HepG2 (cell line): ENCODE measurements at regions not wholly inside any gene's neighbourhood (a gene's known extent, or its start where the extent isn't known, plus 50 kb on each side); places are given as distances from the start of the nearest gene placed in this dataset.

Experiments
- CREM ChIP-seq, 2 experiments: sonication (generic) in 1 of 2; formaldehyde crosslinking in 1 of 2; IDR thresholded peaks; 2 replicates each; pipeline versions ENCODE4 v1.4.0 to v1.6.1; 2016 to 2020; ENCODE audit warnings: antibody characterized with exemption in 1 of 2, mild to moderate bottlenecking in 1 of 2, missing genetic modification reagents in 1 of 2
- IRF9 ChIP-seq: sonication (generic); formaldehyde crosslinking; IDR thresholded peaks from 2 replicates; pipeline ENCODE4 v1.8.0; 2022; ENCODE audit warnings: missing genetic modification reagents, mild to moderate bottlenecking, borderline replicate concordance
- NFIB ChIP-seq: sonication (generic); formaldehyde crosslinking; IDR thresholded peaks from 2 replicates; pipeline ENCODE4 v1.9.0; 2021; ENCODE audit warnings: missing genetic modification reagents, mild to moderate bottlenecking, borderline replicate concordance
- PRMT3 ChIP-seq: sonication (generic); formaldehyde crosslinking; IDR thresholded peaks from 2 replicates; pipeline ENCODE4 v1.8.1; 2022; ENCODE audit warnings: low read depth, mild to moderate bottlenecking, moderate library complexity, missing genetic modification reagents, borderline replicate concordance
- SPEN ChIP-seq: sonication (generic); formaldehyde crosslinking; IDR thresholded peaks from 2 replicates; pipeline ENCODE4 v1.5.1; 2020; ENCODE audit warnings: low read depth, mild to moderate bottlenecking, missing genetic modification reagents
- TBP ChIP-seq: sonication (generic); formaldehyde crosslinking; IDR thresholded peaks from 2 replicates; pipeline ENCODE4 v1.5.0; 2020; ENCODE audit warnings: missing genetic modification reagents
- ZBTB46 ChIP-seq: sonication (generic); formaldehyde crosslinking; IDR thresholded peaks from 2 replicates; pipeline ENCODE4 v1.4.0; 2020; ENCODE audit warnings: mild to moderate bottlenecking, missing genetic modification reagents, borderline replicate concordance
- ZFY ChIP-seq: sonication (generic); formaldehyde crosslinking; IDR thresholded peaks from 2 replicates; pipeline ENCODE4 v1.4.0; 2020; ENCODE audit warnings: missing genetic modification reagents
- ZNF124 ChIP-seq: sonication (generic); formaldehyde crosslinking; IDR thresholded peaks from 2 replicates; pipeline ENCODE4 v1.4.0; 2020; ENCODE audit warnings: missing genetic modification reagents
- ZNF574 ChIP-seq: sonication (generic); formaldehyde crosslinking; IDR thresholded peaks from 2 replicates; pipeline ENCODE4 v1.4.0; 2020; ENCODE audit warnings: missing genetic modification reagents
- ZNF605 ChIP-seq: sonication (generic); formaldehyde crosslinking; IDR thresholded peaks from 2 replicates; pipeline ENCODE4 v1.8.0; 2022; ENCODE audit warnings: mild to moderate bottlenecking, missing genetic modification reagents
- ZNF772 ChIP-seq: sonication (generic); formaldehyde crosslinking; IDR thresholded peaks from 2 replicates; pipeline ENCODE4 v1.5.0; 2020; ENCODE audit warnings: mild to moderate bottlenecking, missing genetic modification reagents

GRCh38 chr10:46227936-46228562 is 58.7 kb upstream of the ANTXRL start (continued):
- 0 out of 2 replicates have a peak, but pooled peaks have one; percentile 6 for TF ChIP-seq ZNF574 (CRISPR knock-in tag)
- TF ChIP-seq PRMT3 = no peak
- TF ChIP-seq SPEN = 0 out of 2 replicates have a peak, but pooled peaks have one; percentile 25
- TF ChIP-seq CREM (IDR thresholded peaks at IDR 0.05) = no peak
- 0 out of 2 replicates have a peak, but pooled peaks have one; percentile 13 for TF ChIP-seq CREM (CRISPR knock-in tag; IDR thresholded peaks at IDR 0.05)
- TF ChIP-seq ZNF124 = 0 out of 2 replicates have a peak, but pooled peaks have one; percentile 2
- no peak for TF ChIP-seq ZNF772 (CRISPR knock-in tag)
- 0 out of 2 replicates have a peak, but pooled peaks have one; percentile 38 for TF ChIP-seq ZNF605 (CRISPR knock-in tag)
- TF ChIP-seq IRF9 = peak; percentile 69; the same call in 1 of the 2 replicates
- no peak for TF ChIP-seq TBP
- TF ChIP-seq ZBTB46 = no peak
- TF ChIP-seq NFIB (CRISPR knock-in tag) = 0 out of 2 replicates have a peak, but pooled peaks have one; percentile 49
- 0 out of 2 replicates have a peak, but pooled peaks have one; percentile 17 for TF ChIP-seq ZFY
- TF ChIP-seq, all 625 proteins: peak for 13
